ENCODE measurements at regions not wholly inside any gene's neighbourhood (a gene's known extent, or its start where the extent isn't known, plus 50 kb on each side); places are given as distances from the start of the nearest gene placed in this dataset.

DNA sequence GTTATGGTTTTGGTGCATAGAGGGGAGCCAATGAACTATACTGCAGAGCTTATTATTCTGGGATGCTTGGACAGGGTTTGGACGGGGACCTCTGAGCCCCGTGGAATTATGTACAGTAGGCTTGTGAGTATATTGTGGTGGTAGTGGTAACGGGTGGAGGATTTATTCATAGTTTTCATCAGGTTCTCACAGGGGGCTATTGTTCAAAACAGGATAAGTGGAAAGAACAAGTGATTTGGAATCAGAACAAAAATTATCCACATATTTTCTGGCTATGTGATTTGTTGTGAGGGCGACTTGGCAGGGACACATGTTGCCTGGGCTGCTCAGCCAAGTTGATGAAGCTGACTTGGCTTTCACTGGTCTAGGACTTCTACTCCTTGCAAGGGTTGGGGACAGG, 64.6 kb upstream of the ELOVL5 start:
- DNase-seq (ENCODE audit: low spot score), result no peak

DNA sequence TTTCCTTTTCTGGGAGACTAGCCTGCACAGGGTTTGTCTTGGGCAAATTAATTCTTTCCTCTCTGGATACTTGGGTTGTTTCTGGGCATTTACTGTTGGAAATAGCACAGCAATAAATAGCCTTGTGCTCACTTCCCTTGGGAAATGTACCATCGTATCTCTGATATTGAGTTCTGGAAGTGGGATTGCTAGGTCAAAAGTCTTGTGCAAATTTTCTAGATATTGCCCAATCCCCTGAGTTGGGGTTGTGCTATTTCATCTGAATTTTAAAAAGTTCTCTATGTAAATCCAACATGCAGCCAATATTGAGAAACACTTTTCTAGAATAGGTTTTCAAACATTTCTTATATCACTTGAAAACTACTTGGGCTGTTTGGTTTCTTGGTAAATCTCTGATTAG, 64.0 kb upstream of the ELOVL5 start:
- no peak for DNase-seq (ENCODE audit: low spot score)

GRCh38 chr6:53412021-53412715, 63.4 kb upstream of the ELOVL5 start:
- DNase-seq (ENCODE audit: low spot score), result no peak

GRCh38 chr6:53411451-53411850, 62.7 kb upstream of the ELOVL5 start:
- DNase-seq (ENCODE audit: low spot score), result no peak

DNA sequence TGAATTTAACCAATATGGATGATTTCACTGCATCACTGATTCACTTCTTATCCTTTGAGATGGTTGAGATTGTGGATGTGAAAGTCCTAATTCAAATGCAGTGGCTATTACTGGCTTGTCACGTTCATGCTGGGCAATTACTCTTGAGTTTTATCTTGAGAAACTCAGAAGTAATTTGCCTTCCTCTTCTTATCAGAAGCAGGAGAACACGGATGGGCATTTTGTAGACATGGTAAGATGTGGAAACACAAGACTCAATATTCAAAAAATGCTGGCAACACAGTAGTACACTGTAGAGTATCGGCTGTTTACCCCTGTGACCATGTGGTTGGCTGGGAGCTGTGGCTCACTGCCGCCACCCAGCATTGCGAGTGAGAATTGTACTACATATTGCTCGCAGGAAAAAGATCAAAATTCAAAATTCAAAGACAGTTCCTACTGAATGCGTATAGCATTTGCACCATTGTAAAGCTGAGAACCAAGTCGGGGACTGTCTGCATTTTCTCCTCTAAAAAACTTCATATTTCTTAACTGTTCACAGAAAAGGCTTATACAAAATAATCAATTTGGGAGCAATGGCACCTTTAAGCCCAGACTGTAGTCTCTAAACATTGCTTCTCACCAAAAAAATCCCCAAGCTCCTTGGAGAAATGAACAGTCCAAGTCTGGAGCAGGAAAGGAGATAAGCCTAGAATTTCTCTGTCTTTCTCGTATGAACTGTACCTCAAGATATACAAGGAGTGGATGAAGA, 61.9 kb upstream of the ELOVL5 start:
- peak; percentile 65 for DNase-seq (ENCODE audit: low spot score)

DNA sequence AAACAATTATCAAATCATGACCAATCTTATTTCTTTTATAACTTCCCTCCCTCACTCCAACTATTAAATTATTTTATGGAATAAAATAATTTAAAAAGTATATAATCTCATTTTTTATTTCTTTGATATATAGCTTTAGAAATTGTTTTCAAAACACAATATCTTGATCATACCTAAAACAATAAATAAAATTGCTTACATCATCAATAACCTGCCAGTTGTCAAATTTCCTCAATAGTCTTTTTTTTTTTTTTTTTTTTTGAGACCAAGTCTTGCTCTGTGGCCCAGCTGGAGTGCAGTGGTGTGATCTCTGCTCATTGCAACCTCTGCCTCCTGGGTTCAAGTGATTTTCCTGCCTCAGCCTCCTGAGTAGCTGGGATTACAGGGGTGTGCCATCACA, 60.1 kb upstream of the ELOVL5 start:
- DNase-seq (ENCODE audit: low spot score), result no peak

- no peak for DNase-seq (ENCODE audit: low spot score)
Measured at GRCh38 chr6:53399027-53399344, 50.2 kb upstream of the ELOVL5 start.

GRCh38 chr6:53398247-53399026, 49.7 kb upstream of the ELOVL5 start:
- DNase-seq (ENCODE audit: low spot score), result no peak
